ENCODE measurements at regions not wholly inside any gene's neighbourhood (a gene's known extent, or its start where the extent isn't known, plus 50 kb on each side); places are given as distances from the start of the nearest gene placed in this dataset.

- TF ChIP-seq CTCF (IDR thresholded peaks at IDR 0.05; ENCODE audit: borderline replicate concordance, extremely low read depth, low read length, poor library complexity, severe bottlenecking), result no peak
- no peak for TF ChIP-seq EZH2 (IDR thresholded peaks at IDR 0.05; ENCODE audit: borderline replicate concordance, low read depth, low read length, severe bottlenecking)
Measured at GRCh38 chr4:11201256-11201655, 227.4 kb downstream of the HS3ST1 start.

Measured in DND-41 (cell line).